Skeletal muscle tissue (tissue), 3 donors: ENCODE measurements at regions not wholly inside any gene's neighbourhood (a gene's known extent, or its start where the extent isn't known, plus 50 kb on each side); places are given as distances from the start of the nearest gene placed in this dataset.

ENCODE experiments used
- H3K27ac ChIP-seq: one replicate; pipeline ENCODE4 v1.7.0; 2013; ENCODE audit warnings: mild to moderate bottlenecking, low read depth, low read length, inconsistent platforms
- H3K27me3 ChIP-seq, 3 donors: one replicate each; pipeline ENCODE4 v1.7.0; 2013; ENCODE audit warnings: low read length in 3 of 3; ENCODE audit not compliant: control insufficient read depth in 3 of 3, insufficient read depth in 3 of 3
- H3K36me3 ChIP-seq, 3 donors: one replicate each; pipeline ENCODE4 v1.7.0; 2013; ENCODE audit warnings: low read length in 3 of 3; ENCODE audit not compliant: control insufficient read depth in 3 of 3, insufficient read depth in 3 of 3
- H3K4me1 ChIP-seq, 3 donors: one replicate each; pipeline ENCODE4 v1.7.0; 2013; ENCODE audit warnings: low read length in 3 of 3, mild to moderate bottlenecking in 3 of 3; ENCODE audit not compliant: control insufficient read depth in 3 of 3, insufficient read depth in 3 of 3
- H3K4me3 ChIP-seq, 3 donors: one replicate each; pipeline ENCODE4 v1.7.0; 2013; ENCODE audit warnings: low read length in 3 of 3
- H3K9ac ChIP-seq, 3 donors: one replicate each; pipeline ENCODE4 v1.7.0; 2013; ENCODE audit warnings: low read length in 3 of 3, mild to moderate bottlenecking in 3 of 3, moderate library complexity in 2 of 3, low read depth in 1 of 3
- H3K9me3 ChIP-seq, 3 donors: one replicate each; pipeline ENCODE4 v1.7.0; 2013; ENCODE audit warnings: low read length in 3 of 3; ENCODE audit not compliant: control insufficient read depth in 3 of 3
- donor health status: Osteomylitis.

DNA sequence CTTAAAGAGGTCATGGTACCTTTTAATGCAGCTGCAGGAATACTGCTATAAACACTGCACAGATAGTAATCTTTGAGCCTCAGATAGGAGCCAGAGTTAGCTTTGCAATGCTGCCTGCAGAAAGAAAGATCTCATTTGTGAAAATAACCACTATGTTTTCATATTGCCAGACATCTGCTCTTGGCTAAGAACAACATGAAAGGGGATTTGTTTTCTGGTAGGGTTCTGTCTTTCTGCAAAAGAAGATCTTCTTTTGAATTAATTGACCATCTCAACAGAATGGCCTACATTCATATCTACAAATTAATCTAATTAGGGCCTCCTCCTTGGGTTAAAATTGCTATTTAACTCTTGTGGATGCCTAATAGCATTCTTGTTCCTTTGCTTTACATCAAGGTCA, 177.6 kb upstream of the DPYD start:
- H3K36me3 ChIP-seq, result no peaks in the 10 kb centered on the region
- H3K9ac ChIP-seq, result no peak overlapping the region
- H3K27ac ChIP-seq, result no peak overlapping the region
- H3K27me3 ChIP-seq, result no peaks in the 10 kb centered on the region
- no peak overlapping the region for H3K4me3 ChIP-seq
- no peaks in the 10 kb centered on the region for H3K4me1 ChIP-seq
- H3K9me3 ChIP-seq, result no peaks in the 10 kb centered on the region

DNA sequence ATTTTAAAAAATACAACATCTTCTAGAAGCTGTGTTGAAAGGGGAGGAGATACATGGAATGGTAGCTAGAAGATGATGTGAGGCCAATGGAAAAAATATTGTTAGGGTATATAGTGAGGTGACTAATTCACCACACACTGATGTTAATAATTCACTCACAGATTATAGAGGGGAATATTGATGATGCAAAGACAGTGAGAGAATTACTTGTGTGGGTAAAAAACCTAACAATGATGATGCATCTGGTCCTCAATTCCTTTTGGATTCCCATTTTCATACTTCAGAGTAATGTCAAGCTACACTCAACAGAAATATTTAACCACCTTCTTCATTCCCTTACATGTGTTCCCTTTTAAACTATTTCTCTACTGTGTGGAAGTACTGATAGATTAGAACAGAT, 169.5 kb upstream of the DPYD start:
- H3K36me3 ChIP-seq, result no peaks in the 10 kb centered on the region
- H3K27me3 ChIP-seq, result no peaks in the 10 kb centered on the region
- no peak overlapping the region for H3K27ac ChIP-seq
- no peaks in the 10 kb centered on the region for H3K9me3 ChIP-seq
- H3K9ac ChIP-seq, result no peak overlapping the region
- H3K4me1 ChIP-seq, result no peaks in the 10 kb centered on the region
- no peak overlapping the region for H3K4me3 ChIP-seq

DNA sequence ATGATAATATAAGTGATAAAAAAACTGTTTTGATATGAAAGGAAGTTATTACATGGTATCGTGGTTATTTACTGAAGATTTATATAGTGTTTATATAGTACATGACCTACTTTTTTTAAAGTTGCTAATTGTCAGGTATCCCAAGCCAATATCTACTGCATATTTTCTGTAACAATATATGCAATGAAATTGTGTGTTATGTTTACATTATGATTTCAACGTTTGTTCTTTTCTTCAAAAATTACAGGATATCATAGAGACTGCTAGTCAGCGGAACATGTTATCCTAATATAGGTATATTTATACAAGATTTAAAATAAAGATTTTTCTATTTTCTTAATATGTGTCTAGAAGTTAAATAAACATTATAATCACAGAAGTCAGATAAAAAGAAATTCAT, 167.5 kb upstream of the DPYD start:
- no peak overlapping the region for H3K4me3 ChIP-seq
- H3K36me3 ChIP-seq, result no peaks in the 10 kb centered on the region
- no peak overlapping the region for H3K27ac ChIP-seq
- no peaks in the 10 kb centered on the region for H3K4me1 ChIP-seq
- no peak overlapping the region for H3K9ac ChIP-seq
- H3K27me3 ChIP-seq, result no peaks in the 10 kb centered on the region
- no peaks in the 10 kb centered on the region for H3K9me3 ChIP-seq

DNA sequence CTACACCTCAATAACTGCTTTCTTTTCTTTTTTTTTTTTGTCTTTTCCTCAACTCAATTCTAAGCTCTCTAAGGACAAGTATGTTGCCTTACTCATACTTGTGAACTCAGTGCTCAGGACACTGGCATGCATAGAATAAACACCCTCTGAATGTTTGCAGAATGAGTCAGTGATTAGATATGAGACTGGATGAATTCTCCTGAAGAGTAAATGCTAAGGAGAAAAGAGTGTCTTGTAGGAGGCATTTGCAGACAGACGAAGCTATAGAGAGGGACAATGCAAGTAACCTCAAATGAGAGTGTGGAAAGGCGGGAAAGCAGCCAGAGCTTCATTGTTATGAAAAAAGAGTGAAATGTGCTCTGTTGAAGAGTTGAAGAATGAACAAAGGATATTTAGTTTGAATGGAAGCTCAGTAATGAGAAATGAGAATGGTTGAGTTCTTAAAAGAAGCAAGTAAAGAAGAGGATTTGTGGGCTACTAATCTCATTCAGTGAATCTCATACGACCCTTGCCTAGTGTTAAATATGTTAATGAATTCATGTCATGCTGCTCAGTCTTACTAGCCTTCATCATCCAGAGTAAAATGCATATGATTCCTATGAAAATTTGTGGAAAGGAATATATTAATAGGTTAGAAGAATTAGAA, 166.1 kb upstream of the DPYD start:
- Histone ChIP-seq H3K27me3 (no peaks in the 10 kb centered on the region), H3K36me3 (no peaks in the 10 kb centered on the region), H3K9me3 (no peaks in the 10 kb centered on the region), H3K4me3 (no peak overlapping the region), H3K4me1 (no peaks in the 10 kb centered on the region), H3K27ac (no peak overlapping the region), H3K9ac (no peak overlapping the region)

DNA sequence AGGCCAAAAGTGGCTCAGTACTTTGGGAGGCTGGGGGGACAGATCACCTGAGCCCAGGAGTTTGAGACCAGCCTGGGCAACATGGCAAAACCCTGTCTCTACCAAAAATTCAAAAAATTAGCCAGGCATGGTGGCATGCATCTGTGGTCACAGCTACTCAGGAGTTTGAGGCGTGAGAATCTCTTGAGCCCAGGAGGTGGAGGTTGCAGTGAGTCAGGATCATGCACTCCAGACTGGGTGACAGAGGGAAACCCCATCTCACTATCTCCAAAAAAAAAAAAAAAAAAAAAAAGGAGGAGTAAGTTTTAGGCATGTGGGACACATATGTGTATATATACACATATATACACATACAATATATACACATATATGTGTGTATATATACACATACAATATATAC, 165.3 kb upstream of the DPYD start:
- no peaks in the 10 kb centered on the region for H3K36me3 ChIP-seq
- H3K4me1 ChIP-seq, result no peaks in the 10 kb centered on the region
- no peak overlapping the region for H3K27ac ChIP-seq
- H3K9me3 ChIP-seq, result no peaks in the 10 kb centered on the region
- H3K9ac ChIP-seq, result no peak overlapping the region
- H3K27me3 ChIP-seq, result no peaks in the 10 kb centered on the region
- H3K4me3 ChIP-seq, result no peak overlapping the region

- Histone ChIP-seq H3K4me3 (no peak overlapping the region), H3K4me1 (no peaks in the 10 kb centered on the region), H3K36me3 (no peaks in the 10 kb centered on the region), H3K27me3 (no peaks in the 10 kb centered on the region), H3K27ac (no peak overlapping the region), H3K9ac (no peak overlapping the region), H3K9me3 (no peaks in the 10 kb centered on the region)
Observed at GRCh38 chr1:98084188-98084587, 163.4 kb upstream of the DPYD start.

DNA sequence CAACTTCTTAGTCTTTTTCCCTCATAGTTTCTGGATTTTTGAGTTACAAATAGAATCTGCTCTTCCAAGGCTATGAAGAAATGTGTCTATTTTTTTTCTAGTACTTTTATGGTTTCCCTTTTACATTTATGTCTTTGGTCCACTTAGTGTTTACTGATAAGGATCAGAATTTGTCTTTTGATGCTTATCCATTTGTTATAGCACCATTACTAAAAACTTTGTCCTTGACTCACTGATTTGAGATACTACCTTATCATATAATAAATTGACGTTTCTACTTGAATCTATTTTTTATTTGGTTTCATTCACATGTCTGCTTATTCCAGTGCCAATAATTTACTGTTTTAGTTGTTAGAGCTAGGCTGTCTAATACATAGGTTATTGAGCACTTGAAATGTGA, 161.1 kb upstream of the DPYD start:
- Histone ChIP-seq H3K4me1 (no peaks in the 10 kb centered on the region), H3K4me3 (no peak overlapping the region), H3K27me3 (no peaks in the 10 kb centered on the region), H3K9me3 (no peaks in the 10 kb centered on the region), H3K36me3 (no peaks in the 10 kb centered on the region), H3K9ac (no peak overlapping the region), H3K27ac (no peak overlapping the region)

- Histone ChIP-seq H3K4me1 (no peaks in the 10 kb centered on the region), H3K27me3 (no peaks in the 10 kb centered on the region), H3K9me3 (no peaks in the 10 kb centered on the region), H3K9ac (no peak overlapping the region), H3K36me3 (no peaks in the 10 kb centered on the region), H3K27ac (no peak overlapping the region), H3K4me3 (no peak overlapping the region)
Observed at GRCh38 chr1:98078596-98078995, 157.8 kb upstream of the DPYD start.

- no peaks in the 10 kb centered on the region for H3K4me1 ChIP-seq
- no peaks in the 10 kb centered on the region for H3K36me3 ChIP-seq
- no peak overlapping the region for H3K4me3 ChIP-seq
- no peak overlapping the region for H3K9ac ChIP-seq
- H3K27me3 ChIP-seq, result no peaks in the 10 kb centered on the region
- H3K9me3 ChIP-seq, result no peaks in the 10 kb centered on the region
- no peak overlapping the region for H3K27ac ChIP-seq
Observed at GRCh38 chr1:98077691-98078090, 156.9 kb upstream of the DPYD start.

DNA sequence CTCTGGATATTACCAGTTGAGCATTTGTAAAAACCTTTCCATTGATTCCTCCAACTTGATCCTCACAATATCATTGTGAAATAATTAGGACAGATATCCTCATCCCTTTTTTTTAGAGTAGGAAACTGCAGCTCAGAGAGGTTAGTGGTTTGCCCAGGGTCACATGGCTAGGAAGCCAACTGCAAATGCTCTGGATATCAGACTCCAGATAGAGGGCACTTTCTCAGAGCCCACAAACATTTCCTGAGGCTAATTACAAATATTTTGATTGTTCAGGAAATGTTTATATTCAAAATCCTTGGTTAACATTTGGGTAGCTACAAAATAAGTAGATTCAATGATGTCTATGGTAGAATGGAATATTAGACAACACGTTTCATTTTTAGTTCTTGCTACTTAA, 154.8 kb upstream of the DPYD start:
- Histone ChIP-seq H3K9me3 (no peaks in the 10 kb centered on the region), H3K27ac (no peak overlapping the region), H3K4me1 (no peaks in the 10 kb centered on the region), H3K4me3 (no peak overlapping the region), H3K36me3 (no peaks in the 10 kb centered on the region), H3K9ac (no peak overlapping the region), H3K27me3 (no peaks in the 10 kb centered on the region)

- Histone ChIP-seq H3K4me3 (no peak overlapping the region), H3K27me3 (no peaks in the 10 kb centered on the region), H3K9me3 (no peaks in the 10 kb centered on the region), H3K9ac (no peak overlapping the region), H3K36me3 (no peaks in the 10 kb centered on the region), H3K4me1 (no peaks in the 10 kb centered on the region), H3K27ac (no peak overlapping the region)
Observed at GRCh38 chr1:98073823-98074222, 153.0 kb upstream of the DPYD start.
